GM20431 (cell line): ENCODE measurements at regions not wholly inside any gene's neighbourhood (a gene's known extent, or its start where the extent isn't known, plus 50 kb on each side); places are given as distances from the start of the nearest gene placed in this dataset.
"Not testable (repeated sequence)": the region's sequence is repeated elsewhere in the genome, so short reads cannot be mapped to it uniquely, and the experiment has no call there.

Experiments used
- in situ Hi-C: fragments of 300-500 bp; cut with MseI, MboI; formaldehyde crosslinking; loops from one replicate; pipeline ENCODE4 v1.15.0; 2020; ENCODE audit warnings: low sequenced_read_pairs; ENCODE audit not compliant: unreplicated experiment

- in situ Hi-C loops, result no loop called here
Measured at GRCh38 chr1:65577278-65577677, 156.8 kb downstream of the LEPR start.

DNA sequence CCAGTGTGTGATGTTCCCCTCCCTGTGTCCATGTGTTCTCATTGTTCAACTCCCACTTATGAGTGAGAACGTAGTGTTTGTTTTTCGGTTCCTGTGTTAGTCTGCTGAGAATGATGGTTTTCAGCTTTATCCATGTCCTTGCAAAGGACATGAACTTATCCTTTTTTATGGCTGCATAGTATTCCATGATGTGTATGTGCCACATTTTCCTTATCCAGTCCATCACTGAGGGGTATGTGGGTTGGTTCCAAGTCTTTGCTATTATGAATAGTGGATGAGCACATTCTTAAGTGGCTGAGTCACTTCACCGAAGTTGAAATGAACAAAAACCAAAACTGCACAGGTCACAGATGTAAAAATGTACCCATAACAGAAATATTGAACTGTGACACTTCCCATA, 157.5 kb downstream of the LEPR start:
- in situ Hi-C loops, result not testable (repeated sequence)

DNA sequence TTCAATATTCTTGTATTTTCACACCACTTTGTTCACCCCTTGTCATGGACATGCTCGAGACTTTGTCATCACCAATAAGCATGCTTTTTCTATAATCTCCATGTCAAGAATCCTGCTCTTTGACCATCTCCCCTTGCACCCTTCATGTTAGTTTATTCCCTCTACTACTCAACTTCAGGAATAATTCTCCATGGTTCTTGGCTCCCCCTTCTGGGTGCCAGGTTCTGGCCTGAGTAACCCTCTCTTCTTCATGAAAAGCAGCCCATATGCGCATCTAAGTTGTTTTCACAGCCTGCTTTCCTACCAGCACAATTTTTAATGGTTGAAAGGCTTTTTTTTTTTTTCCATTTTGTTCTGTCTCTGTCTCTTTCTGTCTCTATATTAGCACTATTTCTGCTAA, 160.7 kb downstream of the LEPR start:
- in situ Hi-C loops, result no loop called here

DNA sequence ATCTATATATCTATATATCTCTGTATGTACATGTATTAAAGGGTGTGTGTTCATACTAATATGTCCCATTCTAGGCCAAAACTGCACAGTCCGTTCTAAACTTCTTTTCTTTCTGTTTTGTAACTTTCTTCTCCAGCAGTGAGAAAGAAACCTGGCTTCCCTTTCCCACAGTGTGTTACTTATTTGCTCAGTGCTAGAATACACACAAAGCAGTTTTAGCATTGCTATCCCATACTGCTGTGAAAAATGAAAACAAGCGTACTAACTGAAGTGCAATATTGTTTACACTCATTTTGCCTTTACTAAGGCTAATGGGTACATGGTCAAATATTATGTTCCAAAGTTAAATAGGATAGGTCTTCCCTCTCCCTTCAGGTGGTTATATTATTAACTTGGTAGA, 163.9 kb downstream of the LEPR start:
- in situ Hi-C loops, result no loop called here

GRCh38 chr1:65590279-65590678, 169.8 kb downstream of the LEPR start:
- in situ Hi-C loops, result no loop called here

GRCh38 chr1:65593516-65593915, 173.0 kb downstream of the LEPR start:
- in situ Hi-C loops, result no loop called here

DNA sequence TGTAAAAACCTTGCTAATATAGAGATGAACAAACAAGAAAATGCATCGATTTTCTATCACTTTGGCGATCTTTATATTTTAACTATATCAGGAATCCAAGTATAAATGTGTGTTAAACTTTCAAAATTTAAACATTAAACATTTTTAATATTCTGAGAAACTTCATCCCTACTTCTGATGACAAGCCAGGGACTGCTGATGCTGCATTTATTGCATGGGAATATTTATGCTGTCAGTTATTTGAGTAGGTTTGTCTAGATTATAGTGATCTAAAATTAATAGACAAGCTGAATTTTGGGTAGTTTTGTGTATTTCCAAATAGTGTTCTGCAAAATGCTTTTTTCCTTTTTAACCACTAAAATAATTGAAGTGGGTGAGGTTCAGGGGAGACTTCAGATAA, 175.3 kb downstream of the LEPR start:
- in situ Hi-C loops, result no loop called here

GRCh38 chr1:65596768-65597167, 176.3 kb downstream of the LEPR start:
- in situ Hi-C loops, result no loop called here

- in situ Hi-C loops, result no loop called here
Measured at GRCh38 chr1:65605621-65606020, 185.2 kb downstream of the LEPR start.

DNA sequence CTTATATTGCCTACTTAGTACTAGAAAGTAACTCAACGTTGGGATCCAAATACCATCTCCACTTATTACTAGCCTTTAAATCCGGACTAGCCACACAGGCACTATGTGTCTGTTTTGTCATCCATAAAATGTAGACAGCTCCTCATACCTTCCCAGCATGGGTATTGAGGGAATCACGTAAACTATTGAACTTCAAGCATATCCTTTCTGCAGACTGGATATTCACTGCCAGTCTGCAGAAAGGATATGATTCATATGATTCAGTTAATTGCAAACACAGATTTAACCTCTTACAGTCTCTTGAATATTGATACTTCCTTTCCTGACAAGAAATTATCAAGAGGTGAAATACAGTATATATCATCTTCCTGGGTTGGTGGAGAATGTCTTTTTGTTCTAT, 186.0 kb downstream of the LEPR start:
- in situ Hi-C loops, result no loop called here

DNA sequence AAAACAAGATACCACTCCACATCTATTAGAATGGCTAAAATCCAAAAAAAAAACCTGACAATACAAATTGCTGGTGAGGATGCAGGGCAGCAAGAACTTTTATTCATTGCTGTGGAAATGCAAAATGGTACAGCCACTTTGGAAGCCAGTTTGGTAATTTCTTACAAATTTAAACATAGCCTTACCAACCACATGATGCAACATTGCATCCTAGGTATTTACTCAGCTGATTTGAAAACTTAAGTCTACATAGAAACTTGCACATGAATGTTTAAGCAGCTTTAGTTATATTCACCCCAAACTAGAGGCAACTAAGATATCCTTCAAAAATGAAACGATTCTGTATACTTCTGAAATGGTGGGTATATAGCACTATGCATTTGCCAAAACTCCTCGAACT, 178.8 kb upstream of the PDE4B start:
- in situ Hi-C loops, result no loop called here

DNA sequence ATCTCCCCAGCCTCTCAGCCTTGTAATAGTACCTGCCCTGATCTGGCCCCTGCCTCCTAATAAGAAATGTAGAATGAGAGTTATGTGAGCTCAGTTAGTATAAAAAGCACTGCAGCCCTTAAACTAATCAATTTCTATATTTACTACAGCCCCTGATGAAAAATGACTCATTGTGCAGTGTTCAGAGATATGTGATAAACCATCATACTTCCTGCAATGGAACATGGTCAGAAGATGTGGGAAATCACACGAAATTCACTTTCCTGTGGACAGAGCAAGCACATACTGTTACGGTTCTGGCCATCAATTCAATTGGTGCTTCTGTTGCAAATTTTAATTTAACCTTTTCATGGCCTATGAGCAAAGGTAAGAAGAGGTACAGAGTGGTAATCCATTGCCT, 176.8 kb upstream of the PDE4B start:
- in situ Hi-C loops, result no loop called here

- in situ Hi-C loops, result not testable (repeated sequence)
Measured at GRCh38 chr1:65621721-65622120, 171.0 kb upstream of the PDE4B start.

DNA sequence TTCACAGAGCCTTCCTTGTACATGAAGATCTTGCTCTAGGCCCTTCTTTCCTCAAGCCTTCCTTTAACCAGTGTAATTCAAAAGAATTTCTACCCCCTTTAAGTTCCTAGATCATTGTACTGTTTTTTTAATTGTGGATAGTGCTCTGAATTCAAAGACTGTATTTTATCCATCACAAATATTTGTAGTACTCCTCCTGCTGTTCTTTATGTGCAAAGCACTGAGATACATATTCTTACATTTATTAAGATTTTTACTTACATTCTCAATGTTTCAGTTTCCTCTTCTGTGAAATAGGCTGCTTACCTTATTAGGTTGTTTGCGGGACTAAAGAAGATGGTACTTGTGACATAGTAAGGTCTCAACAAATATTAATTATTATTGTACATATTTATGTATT, 168.8 kb upstream of the PDE4B start:
- in situ Hi-C loops, result no loop called here

GRCh38 chr1:65625528-65625927, 167.2 kb upstream of the PDE4B start:
- in situ Hi-C loops, result no loop called here

GRCh38 chr1:65626003-65626402, 166.7 kb upstream of the PDE4B start:
- in situ Hi-C loops, result no loop called here

DNA sequence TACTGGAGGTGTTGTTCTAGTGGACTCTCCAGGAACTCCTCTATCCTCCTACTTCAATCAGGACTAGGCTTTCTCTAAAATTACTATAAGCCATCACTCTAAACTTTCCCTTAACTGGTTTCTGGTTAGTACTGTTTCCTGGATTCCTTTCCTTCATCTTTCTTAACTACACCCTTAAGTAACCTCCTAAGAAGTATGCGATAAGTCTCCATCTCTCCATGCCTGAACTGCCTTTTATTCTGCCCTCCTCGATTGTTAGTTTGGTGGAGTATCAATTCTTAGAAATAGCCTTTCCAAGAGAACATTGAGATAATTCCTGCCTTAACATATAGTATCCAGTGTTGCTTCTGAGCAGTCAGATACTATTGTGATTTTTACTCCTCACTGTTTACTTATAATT, 162.9 kb upstream of the PDE4B start:
- in situ Hi-C loops, result no loop called here

GRCh38 chr1:65630855-65631254, 161.8 kb upstream of the PDE4B start:
- in situ Hi-C loops, result no loop called here

DNA sequence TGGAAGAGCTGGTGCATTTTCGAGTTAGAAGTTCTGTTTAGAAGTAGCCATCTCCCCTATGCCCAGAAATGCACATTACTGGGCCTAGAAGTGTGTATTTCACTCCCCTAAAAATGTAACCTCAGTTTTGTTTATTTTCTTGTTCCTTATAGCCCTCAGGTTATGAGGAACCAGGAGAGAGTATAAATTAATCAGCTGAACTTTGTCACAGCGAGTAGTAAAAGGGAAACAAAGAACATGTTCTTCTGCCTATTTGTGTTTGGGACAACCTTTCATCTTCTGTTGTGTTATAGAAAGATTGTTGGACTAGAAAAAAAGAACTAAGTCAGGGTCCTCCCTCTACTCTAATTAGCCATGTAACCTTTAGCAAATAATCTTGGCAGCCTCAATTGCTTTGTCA, 160.5 kb upstream of the PDE4B start:
- in situ Hi-C loops, result no loop called here

- in situ Hi-C loops, result no loop called here
Measured at GRCh38 chr1:65640046-65640445, 152.6 kb upstream of the PDE4B start.

DNA sequence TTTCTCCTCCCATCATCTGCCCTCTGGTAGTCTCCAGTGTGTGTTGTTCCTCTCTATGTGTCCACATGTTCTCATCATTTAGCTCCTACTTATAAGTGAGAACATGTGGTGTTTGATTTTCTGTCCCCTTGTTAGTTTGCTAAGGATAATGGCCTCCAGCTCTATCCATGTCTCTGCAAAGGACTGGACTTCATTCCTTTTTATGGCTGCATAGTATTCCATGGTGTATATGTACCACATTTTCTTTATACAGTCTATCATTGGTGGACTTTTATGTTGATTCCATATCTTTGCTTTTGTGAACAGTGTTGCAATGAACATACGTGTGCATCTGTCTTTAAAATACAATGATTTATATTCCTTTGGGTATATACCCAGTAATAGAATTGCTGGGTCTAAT, 143.5 kb upstream of the PDE4B start:
- in situ Hi-C loops, result not testable (repeated sequence)

DNA sequence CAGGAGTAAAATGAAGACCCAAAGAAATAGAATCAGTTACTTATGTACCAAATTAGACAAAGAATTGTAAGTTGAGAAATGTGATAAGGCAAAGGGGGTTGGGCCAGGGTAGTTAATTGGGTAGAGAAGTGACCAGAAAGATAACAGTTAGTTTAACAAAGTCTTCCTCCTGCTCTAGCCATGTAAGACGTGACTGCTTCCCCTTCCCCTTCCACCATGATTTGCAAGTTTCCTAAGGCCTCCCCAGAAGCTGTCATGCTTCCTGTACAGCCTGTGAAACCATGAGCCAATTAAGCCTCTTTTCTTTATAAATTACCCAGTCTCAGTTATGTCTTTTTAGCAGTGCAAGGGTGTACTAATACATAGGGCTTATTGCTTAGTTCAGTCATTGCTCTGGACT, 142.0 kb upstream of the PDE4B start:
- in situ Hi-C loops, result no loop called here

GRCh38 chr1:65654526-65654925, 138.2 kb upstream of the PDE4B start:
- in situ Hi-C loops, result not testable (repeated sequence)
